ENCODE measurements at regions not wholly inside any gene's neighbourhood (a gene's known extent, or its start where the extent isn't known, plus 50 kb on each side); places are given as distances from the start of the nearest gene placed in this dataset.

GRCh38 chr22:22787151-22787550 is 100.5 kb upstream of the IGLL5 start:
- Histone ChIP-seq H3K9me3 (ENCODE audit: insufficient read depth, low read depth) (no peaks in the 10 kb centered on the region), H3K4me1 (replicated peaks; ENCODE audit: insufficient read depth) (no peaks in the 10 kb centered on the region), H3K79me2 (ENCODE audit: low read depth) (no peaks in the 10 kb centered on the region), H3K4me3 (no peak overlapping the region), H3K36me3 (ENCODE audit: low read depth) (no peaks in the 10 kb centered on the region), H3K27me3 (ENCODE audit: insufficient read depth, low read depth) (peaks cover 25% of the 10 kb centered on the region), H3K9me2 (ENCODE audit: insufficient read depth) (no peaks in the 10 kb centered on the region), H3K27ac (no peak overlapping the region), H3K4me2 (no peak overlapping the region), H4K20me1 (ENCODE audit: insufficient read depth) (no peaks in the 10 kb centered on the region), H3F3A (ENCODE audit: insufficient read depth, low read depth) (no peaks in the 10 kb centered on the region), H2AFZ (no peak overlapping the region)
- intact Hi-C loops (cut with micrococcal nuclease; ENCODE audit: unreplicated experiment): no loop called here
- CTCF ChIA-PET: no interaction called here
- TF ChIP-seq CTCF (conservative IDR thresholded peaks at IDR 0.05): no peak
- TF ChIP-seq EZH2 (IDR thresholded peaks at IDR 0.05; ENCODE audit: low read depth): no peak
- POLR2A ChIA-PET (ENCODE audit: unreplicated experiment): no interaction called here
- no peak for DNase-seq
- BruUV-seq (replicated peaks): no TSS peak

GRCh38 chr22:22787786-22788459 is 99.7 kb upstream of the IGLL5 start:
- Histone ChIP-seq H3K36me3 (ENCODE audit: low read depth) (no peaks in the 10 kb centered on the region), H3K4me1 (replicated peaks; ENCODE audit: insufficient read depth) (no peaks in the 10 kb centered on the region), H2AFZ (no peak overlapping the region), H3K4me3 (no peak overlapping the region), H3K9me2 (ENCODE audit: insufficient read depth) (no peaks in the 10 kb centered on the region), H3F3A (ENCODE audit: insufficient read depth, low read depth) (no peaks in the 10 kb centered on the region), H3K4me2 (no peak overlapping the region), H3K27ac (no peak overlapping the region), H3K9me3 (ENCODE audit: insufficient read depth, low read depth) (no peaks in the 10 kb centered on the region), H4K20me1 (ENCODE audit: insufficient read depth) (no peaks in the 10 kb centered on the region), H3K27me3 (ENCODE audit: insufficient read depth, low read depth) (peaks cover 27% of the 10 kb centered on the region), H3K79me2 (ENCODE audit: low read depth) (no peaks in the 10 kb centered on the region)
- POLR2A ChIA-PET (ENCODE audit: unreplicated experiment): no interaction called here
- intact Hi-C loops (cut with micrococcal nuclease; ENCODE audit: unreplicated experiment): no loop called here
- DNase-seq: peak in 1 of 2 experiments; percentile 15
- BruUV-seq (replicated peaks): no TSS peak
- CTCF ChIA-PET: no interaction called here
- TF ChIP-seq EZH2 (IDR thresholded peaks at IDR 0.05; ENCODE audit: low read depth) (no peak), CTCF (conservative IDR thresholded peaks at IDR 0.05) (peak; percentile 80)

GRCh38 chr22:22788460-22789037 is 99.1 kb upstream of the IGLL5 start:
- no peak overlapping the region for H3K4me3 ChIP-seq
- DNase-seq: no peak
- BruUV-seq (replicated peaks): no TSS peak
- intact Hi-C loops (cut with micrococcal nuclease; ENCODE audit: unreplicated experiment): no loop called here
- H3K4me2 ChIP-seq: no peak overlapping the region
- H3K36me3 ChIP-seq (ENCODE audit: low read depth): no peaks in the 10 kb centered on the region
- TF ChIP-seq EZH2 (IDR thresholded peaks at IDR 0.05; ENCODE audit: low read depth): no peak
- H3K9me2 ChIP-seq (ENCODE audit: insufficient read depth): no peaks in the 10 kb centered on the region
- H3K79me2 ChIP-seq (ENCODE audit: low read depth): no peaks in the 10 kb centered on the region
- H3K4me1 ChIP-seq (replicated peaks; ENCODE audit: insufficient read depth): no peaks in the 10 kb centered on the region
- ChIA-PET POLR2A (ENCODE audit: unreplicated experiment) (no interaction called here), CTCF (no interaction called here)
- H2AFZ ChIP-seq: no peak overlapping the region
- H4K20me1 ChIP-seq (ENCODE audit: insufficient read depth): no peaks in the 10 kb centered on the region
- no peaks in the 10 kb centered on the region for H3F3A ChIP-seq (ENCODE audit: insufficient read depth, low read depth)
- H3K27me3 ChIP-seq (ENCODE audit: insufficient read depth, low read depth): peaks cover 31% of the 10 kb centered on the region
- H3K27ac ChIP-seq: no peak overlapping the region
- no peaks in the 10 kb centered on the region for H3K9me3 ChIP-seq (ENCODE audit: insufficient read depth, low read depth)

Data from PC-9 (cell line).